Trophoblast cell (in vitro differentiated cells and primary cell): ENCODE measurements at regions not wholly inside any gene's neighbourhood (a gene's known extent, or its start where the extent isn't known, plus 50 kb on each side); places are given as distances from the start of the nearest gene placed in this dataset.

Source experiments
- DNase-seq, 2 donors: peaks; one replicate each; pipeline ENCODE4 v3.0.0-alpha.2; 2016
- H2AFZ ChIP-seq: 2 replicates; pipeline ENCODE4 v1.6.1; 2013; ENCODE audit warnings: low read length, moderate library complexity, mild to moderate bottlenecking; ENCODE audit not compliant: insufficient read depth, poor library complexity
- H2AK5ac ChIP-seq: 2 replicates; pipeline ENCODE4 v1.6.1; 2013; ENCODE audit warnings: mild to moderate bottlenecking, low read length
- H2BK120ac ChIP-seq: 2 replicates; pipeline ENCODE4 v1.6.1; 2013; ENCODE audit warnings: low read length, mild to moderate bottlenecking, moderate library complexity; ENCODE audit not compliant: insufficient read depth, poor library complexity
- H2BK12ac ChIP-seq: 2 replicates; pipeline ENCODE4 v1.6.1; 2013; ENCODE audit warnings: mild to moderate bottlenecking, low read length, moderate library complexity
- H2BK5ac ChIP-seq: 2 replicates; pipeline ENCODE4 v1.6.1; 2013; ENCODE audit warnings: low read length, low read depth, moderate library complexity, mild to moderate bottlenecking; ENCODE audit not compliant: poor library complexity
- H3K14ac ChIP-seq: 2 replicates; pipeline ENCODE4 v1.6.1; 2013; ENCODE audit warnings: mild to moderate bottlenecking, low read length
- H3K18ac ChIP-seq: 2 replicates; pipeline ENCODE4 v1.6.1; 2013; ENCODE audit warnings: mild to moderate bottlenecking, low read length
- H3K23ac ChIP-seq: 2 replicates; pipeline ENCODE4 v1.6.1; 2013; ENCODE audit warnings: low read length
- H3K27ac ChIP-seq: 2 replicates; pipeline ENCODE4 v1.5.1; 2013; ENCODE audit warnings: low read depth, mild to moderate bottlenecking, inconsistent platforms, low read length, moderate library complexity
- H3K27me3 ChIP-seq: 2 replicates; pipeline ENCODE4 v1.6.1; 2013; ENCODE audit warnings: inconsistent platforms, mild to moderate bottlenecking, low read length, moderate library complexity; ENCODE audit not compliant: insufficient read depth
- H3K36me3 ChIP-seq, 2 experiments: 1 replicate in 1 of 2; 2 replicates in 1 of 2; pipeline ENCODE4 v1.6.1; 2013; ENCODE audit warnings: low read length in 2 of 2, mild to moderate bottlenecking in 2 of 2, moderate library complexity in 1 of 2; ENCODE audit not compliant: insufficient read depth in 2 of 2, control insufficient read depth in 1 of 2
- H3K4ac ChIP-seq: 2 replicates; pipeline ENCODE4 v1.6.1; 2013; ENCODE audit warnings: low read depth, mild to moderate bottlenecking, low read length, moderate library complexity
- H3K4me1 ChIP-seq, 2 experiments: 1 replicate in 1 of 2; 2 replicates in 1 of 2; pipeline ENCODE4 v1.6.1; 2013; ENCODE audit warnings: low read length in 2 of 2, mild to moderate bottlenecking in 2 of 2, moderate library complexity in 1 of 2; ENCODE audit not compliant: insufficient read depth in 2 of 2, control insufficient read depth in 1 of 2
- H3K4me2 ChIP-seq: 2 replicates; pipeline ENCODE4 v1.6.1; 2013; ENCODE audit warnings: inconsistent platforms, mild to moderate bottlenecking, low read length, moderate library complexity
- H3K4me3 ChIP-seq: 2 replicates; pipeline ENCODE4 v1.5.1; 2013; ENCODE audit warnings: mild to moderate bottlenecking, low read depth, low read length, inconsistent platforms
- H3K79me1 ChIP-seq: one replicate; pipeline ENCODE4 v1.6.1; 2013; ENCODE audit warnings: low read length
- H3K79me2 ChIP-seq: 2 replicates; pipeline ENCODE4 v1.6.1; 2013; ENCODE audit warnings: low read length, mild to moderate bottlenecking; ENCODE audit not compliant: control insufficient read depth, insufficient read depth, poor library complexity
- H3K9ac ChIP-seq: 2 replicates; pipeline ENCODE4 v1.6.1; 2013; ENCODE audit warnings: mild to moderate bottlenecking, low read length
- H3K9me3 ChIP-seq: 2 replicates; pipeline ENCODE4 v1.6.1; 2013; ENCODE audit warnings: low read depth, mild to moderate bottlenecking, control low read depth, inconsistent platforms, low read length; ENCODE audit not compliant: insufficient read depth
- H4K12ac ChIP-seq: 2 replicates; pipeline ENCODE4 v1.6.1; 2013; ENCODE audit warnings: low read depth, mild to moderate bottlenecking, low read length, moderate library complexity
- H4K8ac ChIP-seq: 2 replicates; pipeline ENCODE4 v1.6.1; 2013; ENCODE audit warnings: low read depth, mild to moderate bottlenecking, low read length, moderate library complexity
- H4K91ac ChIP-seq: one replicate; pipeline ENCODE4 v1.6.1; 2013; ENCODE audit warnings: low read depth, mild to moderate bottlenecking, low read length, moderate library complexity
- WGBS: extraction: QIAGEN DNeasy Blood & Tissue Kit; methylation state at CpG from one replicate; pipeline ENCODE4 v1.1.7; 2013; ENCODE audit warnings: missing lambda C conversion rate; ENCODE audit not compliant: insufficient read length, insufficient coverage; ENCODE audit errors: extremely low coverage; 5-methylcytosine and 5-hydroxymethylcytosine counted together

DNA sequence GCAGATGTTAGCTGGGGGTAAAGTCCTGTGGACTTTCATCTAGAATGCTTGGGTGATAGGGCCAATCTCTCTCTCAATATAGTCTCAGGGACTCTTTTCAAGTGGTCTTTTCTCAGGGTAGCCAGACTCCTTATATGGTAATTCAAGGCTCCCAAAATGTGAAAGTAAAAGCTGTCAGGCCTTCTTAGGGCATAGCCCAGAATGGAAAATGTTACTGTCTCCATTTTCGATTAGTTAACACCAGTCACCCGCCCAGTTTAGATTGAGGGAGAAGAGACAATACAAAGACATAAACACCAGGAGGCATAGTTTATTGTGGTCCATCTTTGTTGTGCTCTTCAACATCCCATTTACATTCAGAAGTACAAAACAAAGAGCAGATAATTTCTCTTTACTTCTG is 295.8 kb downstream of the EPHA7 start:
- Histone ChIP-seq H3K9me3 (no peaks in the 10 kb centered on the region), H3K4me2 (no peak overlapping the region), H3K23ac (no peak overlapping the region), H4K91ac (no peak overlapping the region), H3K14ac (no peak overlapping the region), H3K36me3 (no peaks in the 10 kb centered on the region), H3K9ac (no peak overlapping the region), H3K27me3 (no peaks in the 10 kb centered on the region), H3K4ac (no peak overlapping the region), H4K8ac (no peak overlapping the region), H3K27ac (no peak overlapping the region), H2BK12ac (no peak overlapping the region), H2AK5ac (no peak overlapping the region), H3K4me3 (no peak overlapping the region), H3K79me1 (no peaks in the 10 kb centered on the region), H3K4me1 (no peaks in the 10 kb centered on the region), H2BK120ac (no peak overlapping the region), H2AFZ (no peak overlapping the region), H4K12ac (no peak overlapping the region), H2BK5ac (no peak overlapping the region), H3K79me2 (no peaks in the 10 kb centered on the region), H3K18ac (no peak overlapping the region)
- no CpG with 5 or more reads among the region's 2 CpGs for WGBS
- DNase-seq, result no peak

DNA sequence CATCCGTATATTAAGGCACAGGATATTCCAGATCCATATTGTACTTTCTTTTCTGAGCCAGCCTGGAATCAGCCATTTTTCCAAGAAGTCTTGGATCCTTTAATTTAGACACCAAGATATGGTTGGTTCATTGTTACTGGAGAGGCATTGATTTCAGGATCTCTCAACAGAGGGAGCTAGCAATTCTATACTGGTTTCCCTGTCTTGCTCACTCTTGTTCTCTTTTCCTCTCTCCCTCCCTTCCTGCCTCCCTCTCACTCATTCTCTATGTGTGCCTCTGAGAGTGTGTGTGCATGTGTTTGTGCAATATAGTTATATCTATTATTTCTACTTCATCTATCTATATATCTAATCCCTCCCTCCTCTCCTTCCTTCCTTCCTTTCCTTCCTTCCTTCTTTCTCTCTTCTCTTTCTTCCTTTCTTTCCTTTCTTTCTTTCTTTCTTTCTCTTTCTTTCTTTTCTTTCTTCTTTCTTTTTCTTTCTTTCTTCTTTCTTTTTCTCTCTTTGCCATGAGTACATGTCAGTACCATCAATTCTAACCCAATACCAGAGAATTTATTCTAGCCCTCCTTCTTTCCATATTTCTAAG is 299.1 kb downstream of the EPHA7 start:
- H3K4me1 ChIP-seq, result no peaks in the 10 kb centered on the region
- no peaks in the 10 kb centered on the region for H3K36me3 ChIP-seq
- H4K91ac ChIP-seq, result no peak overlapping the region
- H3K23ac ChIP-seq, result no peak overlapping the region
- no peaks in the 10 kb centered on the region for H3K9me3 ChIP-seq
- no peak overlapping the region for H3K18ac ChIP-seq
- H4K12ac ChIP-seq, result no peak overlapping the region
- H3K27me3 ChIP-seq, result no peaks in the 10 kb centered on the region
- no peaks in the 10 kb centered on the region for H3K79me1 ChIP-seq
- no peak overlapping the region for H2BK12ac ChIP-seq
- no peak overlapping the region for H4K8ac ChIP-seq
- no peak overlapping the region for H2AK5ac ChIP-seq
- no peak overlapping the region for H3K27ac ChIP-seq
- no CpG with 5 or more reads among the region's 1 CpG for WGBS
- no peak overlapping the region for H3K9ac ChIP-seq
- H3K79me2 ChIP-seq, result no peaks in the 10 kb centered on the region
- H3K4ac ChIP-seq, result no peak overlapping the region
- no peak for DNase-seq
- H2BK5ac ChIP-seq, result no peak overlapping the region
- H3K14ac ChIP-seq, result no peak overlapping the region
- H2BK120ac ChIP-seq, result no peak overlapping the region
- H2AFZ ChIP-seq, result no peak overlapping the region
- no peak overlapping the region for H3K4me3 ChIP-seq
- no peak overlapping the region for H3K4me2 ChIP-seq

DNA sequence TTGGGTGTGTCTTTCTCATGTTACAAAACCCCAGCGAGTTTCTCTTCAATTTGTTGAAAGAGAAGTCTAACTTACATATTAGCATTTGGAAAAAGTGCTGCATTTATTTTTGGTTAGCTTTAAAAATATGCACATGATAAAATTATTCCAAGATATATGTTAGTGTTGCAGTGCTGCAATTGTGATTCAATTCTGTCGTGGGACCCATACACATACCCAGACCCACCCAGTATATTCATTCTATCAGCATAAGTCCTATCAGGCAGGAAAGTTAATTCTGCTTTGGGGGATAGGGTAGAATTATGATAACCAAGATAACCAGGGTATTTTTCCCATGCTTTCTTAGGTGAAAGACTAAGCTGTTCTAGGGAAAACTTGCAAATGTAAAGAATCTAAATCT is 313.5 kb downstream of the EPHA7 start:
- no CpG with 5 or more reads among the region's 2 CpGs for WGBS
- Histone ChIP-seq H2AFZ (no peak overlapping the region), H3K27ac (no peak overlapping the region), H3K23ac (no peak overlapping the region), H3K9me3 (no peaks in the 10 kb centered on the region), H2BK120ac (no peak overlapping the region), H3K4me3 (no peak overlapping the region), H3K18ac (no peak overlapping the region), H3K79me1 (no peaks in the 10 kb centered on the region), H2BK12ac (no peak overlapping the region), H2BK5ac (no peak overlapping the region), H3K27me3 (no peaks in the 10 kb centered on the region), H4K91ac (no peak overlapping the region), H4K12ac (no peak overlapping the region), H3K4me2 (no peak overlapping the region), H3K36me3 (no peaks in the 10 kb centered on the region), H4K8ac (no peak overlapping the region), H3K4ac (no peak overlapping the region), H3K79me2 (no peaks in the 10 kb centered on the region), H3K9ac (no peak overlapping the region), H3K4me1 (no peaks in the 10 kb centered on the region), H2AK5ac (no peak overlapping the region), H3K14ac (no peak overlapping the region)
- DNase-seq, result no peak

DNA sequence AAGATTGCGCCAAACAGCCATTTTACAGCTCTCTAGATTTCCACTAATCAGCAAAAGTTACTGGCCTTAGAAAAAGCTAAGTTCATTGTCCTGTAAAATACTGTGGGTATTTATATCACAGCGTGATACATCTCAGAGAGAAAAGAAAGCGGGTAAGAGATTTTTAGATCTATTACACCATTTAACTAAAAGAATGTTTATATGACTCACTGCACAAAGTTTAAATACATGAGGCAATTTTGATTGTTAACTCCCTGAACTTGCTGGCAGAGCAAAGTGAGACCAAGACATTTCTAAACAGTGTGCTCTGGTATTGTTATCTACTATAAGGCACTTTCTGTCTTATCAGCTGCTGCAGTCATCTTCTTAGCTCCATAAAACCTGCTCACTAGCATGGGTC is 314.3 kb downstream of the EPHA7 start:
- WGBS, result no CpG with 5 or more reads among the region's 3 CpGs
- Histone ChIP-seq H2AK5ac (no peak overlapping the region), H2BK12ac (no peak overlapping the region), H3K23ac (no peak overlapping the region), H3K18ac (no peak overlapping the region), H3K79me1 (no peaks in the 10 kb centered on the region), H2AFZ (no peak overlapping the region), H4K91ac (no peak overlapping the region), H3K4me2 (no peak overlapping the region), H4K8ac (no peak overlapping the region), H3K4ac (no peak overlapping the region), H2BK120ac (no peak overlapping the region), H3K9me3 (no peaks in the 10 kb centered on the region), H3K27me3 (no peaks in the 10 kb centered on the region), H3K27ac (no peak overlapping the region), H3K4me1 (no peaks in the 10 kb centered on the region), H3K79me2 (no peaks in the 10 kb centered on the region), H4K12ac (no peak overlapping the region), H3K4me3 (no peak overlapping the region), H2BK5ac (no peak overlapping the region), H3K36me3 (no peaks in the 10 kb centered on the region), H3K14ac (no peak overlapping the region), H3K9ac (no peak overlapping the region)
- peak in 1 of 2 donors; percentile 51 for DNase-seq
